Common myeloid progenitor, CD34-positive (primary cell): ENCODE measurements at regions not wholly inside any gene's neighbourhood (a gene's known extent, or its start where the extent isn't known, plus 50 kb on each side); places are given as distances from the start of the nearest gene placed in this dataset.
"Not testable (repeated sequence)": the region's sequence is repeated elsewhere in the genome, so short reads cannot be mapped to it uniquely, and the experiment has no call there.

ENCODE experiments used
- CTCF ChIA-PET: fragments of 350-600 bp; sonication (Branson Sonifier 250); formaldehyde crosslinking; loops from one replicate; lab custom pipeline; 2021; ENCODE audit warnings: antibody characterized with exemption; lab: Charles Lee
- POLR2A ChIA-PET: fragments of 350-600 bp; sonication (Branson Sonifier 250); formaldehyde crosslinking; loops from one replicate; lab custom pipeline; 2021; ENCODE audit warnings: antibody characterized with exemption; lab: Charles Lee
- DNase-seq, 3 donors: peaks; one replicate each; pipeline versions ENCODE4 v3.0.0 to v3.0.0-alpha.2; 2013
- H3K27ac ChIP-seq, 2 experiments: 1 replicate in 1 of 2; 2 replicates in 1 of 2; pipeline ENCODE4 v1.7.0; 2013; ENCODE audit warnings: inconsistent platforms in 2 of 2, low read length in 2 of 2, mild to moderate bottlenecking in 2 of 2, low read depth in 1 of 2, moderate library complexity in 1 of 2; ENCODE audit not compliant: severe bottlenecking in 2 of 2, insufficient read depth in 1 of 2, poor library complexity in 1 of 2
- H3K27me3 ChIP-seq, 5 experiments: replicated peaks in 2 of 5; 1 replicate in 3 of 5; 2 replicates in 2 of 5; pipeline versions ENCODE4 v1.6.1 to v1.7.0; 2013; ENCODE audit warnings: low read length in 4 of 5, mild to moderate bottlenecking in 2 of 5, moderate library complexity in 2 of 5, inconsistent platforms in 1 of 5; ENCODE audit not compliant: insufficient read depth in 5 of 5, control insufficient read depth in 4 of 5
- H3K36me3 ChIP-seq, 4 experiments: 1 replicate in 2 of 4; 2 replicates in 2 of 4; pipeline versions ENCODE4 v1.6.1 to v1.7.0; 2013; ENCODE audit warnings: low read length in 3 of 4, control low read depth in 1 of 4, mild to moderate bottlenecking in 1 of 4; ENCODE audit not compliant: control insufficient read depth in 4 of 4, insufficient read depth in 4 of 4
- H3K4me1 ChIP-seq, 4 experiments: 1 replicate in 3 of 4; 2 replicates in 1 of 4; pipeline versions ENCODE4 v1.6.1 to v1.7.1; 2013; ENCODE audit warnings: low read length in 3 of 4, mild to moderate bottlenecking in 3 of 4, control low read depth in 1 of 4, inconsistent platforms in 1 of 4, moderate library complexity in 1 of 4; ENCODE audit not compliant: control insufficient read depth in 4 of 4, insufficient read depth in 4 of 4; ENCODE audit errors: control extremely low read depth in 1 of 4
- H3K4me3 ChIP-seq, 7 experiments: 1 replicate in 4 of 7; 2 replicates in 3 of 7; pipeline versions ENCODE4 v1.5.1 to v1.7.0; 2013; ENCODE audit warnings: mild to moderate bottlenecking in 7 of 7, low read length in 6 of 7, moderate library complexity in 6 of 7, inconsistent platforms in 2 of 7, low read depth in 2 of 7, control low read depth in 1 of 7; ENCODE audit not compliant: insufficient read depth in 4 of 7, control insufficient read depth in 1 of 7; ENCODE audit errors: extremely low read depth in 1 of 7
- H3K9me3 ChIP-seq, 5 experiments: 1 replicate in 4 of 5; 2 replicates in 1 of 5; pipeline versions ENCODE4 v1.6.1 to v1.7.1; 2013; ENCODE audit warnings: low read length in 4 of 5, mild to moderate bottlenecking in 2 of 5, inconsistent platforms in 1 of 5, low read depth in 1 of 5, moderate library complexity in 1 of 5; ENCODE audit not compliant: control insufficient read depth in 4 of 5, insufficient read depth in 2 of 5; ENCODE audit errors: control extremely low read depth in 1 of 5
- WGBS: methylation state at CpG from one replicate; pipeline ENCODE4 v1.1.5; 2013; ENCODE audit not compliant: insufficient coverage; 5-methylcytosine and 5-hydroxymethylcytosine counted together

- Histone ChIP-seq H3K4me1 (no peaks in the 10 kb centered on the region), H3K4me3 (no peak overlapping the region), H3K27me3 (no peaks in the 10 kb centered on the region), H3K36me3 (no peaks in the 10 kb centered on the region), H3K9me3 (no peaks in the 10 kb centered on the region), H3K27ac (no peak overlapping the region)
- ChIA-PET CTCF (no interaction called here), POLR2A (no interaction called here)
- DNase-seq = no peak
- WGBS = 88% methylated on average over 2 of the region's 2 CpGs
Measured at GRCh38 chr5:127210042-127210441, 80.6 kb upstream of the MEGF10 start.

- H3K27ac ChIP-seq = no peak overlapping the region
- H3K9me3 ChIP-seq = no peaks in the 10 kb centered on the region
- 100% methylated on average over 1 of the region's 2 CpGs for WGBS
- DNase-seq = no peak
- POLR2A ChIA-PET = no interaction called here
- no peak overlapping the region for H3K4me3 ChIP-seq
- CTCF ChIA-PET = no interaction called here
- H3K36me3 ChIP-seq = no peaks in the 10 kb centered on the region
- H3K4me1 ChIP-seq = no peaks in the 10 kb centered on the region
- H3K27me3 ChIP-seq = no peaks in the 10 kb centered on the region
Measured at GRCh38 chr5:127213231-127213630, 77.4 kb upstream of the MEGF10 start.

- CTCF ChIA-PET = no interaction called here
- H3K27me3 ChIP-seq = no peaks in the 10 kb centered on the region
- H3K4me3 ChIP-seq = no peak overlapping the region
- WGBS = 71% methylated on average over 1 of the region's 2 CpGs
- H3K27ac ChIP-seq = no peak overlapping the region
- DNase-seq = no peak
- no peaks in the 10 kb centered on the region for H3K9me3 ChIP-seq
- H3K4me1 ChIP-seq = no peaks in the 10 kb centered on the region
- no peaks in the 10 kb centered on the region for H3K36me3 ChIP-seq
- POLR2A ChIA-PET = no interaction called here
Measured at GRCh38 chr5:127216143-127216542, 74.5 kb upstream of the MEGF10 start.

GRCh38 chr5:127216898-127217675 lies 73.5 kb upstream of the MEGF10 start:
- Histone ChIP-seq H3K27ac (no peak overlapping the region), H3K36me3 (no peaks in the 10 kb centered on the region), H3K27me3 (no peaks in the 10 kb centered on the region), H3K4me3 (no peak overlapping the region), H3K9me3 (no peaks in the 10 kb centered on the region), H3K4me1 (no peaks in the 10 kb centered on the region)
- ChIA-PET CTCF (no interaction called here), POLR2A (no interaction called here)
- no peak for DNase-seq
- 100% methylated on average over 1 of the region's 3 CpGs for WGBS

- POLR2A ChIA-PET, CTCF ChIA-PET, H3K27ac ChIP-seq, H3K9me3 ChIP-seq, H3K4me3 ChIP-seq, H3K4me1 ChIP-seq, H3K36me3 ChIP-seq, DNase-seq, H3K27me3 ChIP-seq: not testable (repeated sequence)
- WGBS = no CpG with 5 or more reads among the region's 1 CpG
Measured at GRCh38 chr5:127221936-127222335, 68.7 kb upstream of the MEGF10 start.

GRCh38 chr5:127222571-127223156 lies 67.9 kb upstream of the MEGF10 start:
- H3K36me3 ChIP-seq, H3K27me3 ChIP-seq, POLR2A ChIA-PET, CTCF ChIA-PET, H3K9me3 ChIP-seq, DNase-seq, H3K4me3 ChIP-seq, H3K27ac ChIP-seq, H3K4me1 ChIP-seq: not testable (repeated sequence)
- no CpG with 5 or more reads among the region's 1 CpG for WGBS

GRCh38 chr5:127223256-127223974 lies 67.2 kb upstream of the MEGF10 start:
- peaks cover 0 to 1% (median under 1%) of the 10 kb centered on the region in 4 experiments for H3K4me1 ChIP-seq
- H3K4me3 ChIP-seq = no peak overlapping the region
- H3K27me3 ChIP-seq = no peaks in the 10 kb centered on the region
- WGBS = 80% methylated on average over 5 of the region's 6 CpGs
- no peaks in the 10 kb centered on the region for H3K36me3 ChIP-seq
- H3K27ac ChIP-seq = no peak overlapping the region
- ChIA-PET CTCF (no interaction called here), POLR2A (no interaction called here)
- H3K9me3 ChIP-seq = no peaks in the 10 kb centered on the region
- DNase-seq = no peak
